Neural cell (in vitro differentiated cells): ENCODE measurements at regions not wholly inside any gene's neighbourhood (a gene's known extent, or its start where the extent isn't known, plus 50 kb on each side); places are given as distances from the start of the nearest gene placed in this dataset.

ENCODE experiments used
- CTCF ChIP-seq: fragments of 450-650 bp; IDR thresholded peaks from 2 replicates; pipeline ENCODE4 v1.5.1; 2014; ENCODE audit warnings: antibody characterized with exemption, mild to moderate bottlenecking, moderate library complexity; ENCODE audit not compliant: poor library complexity, severe bottlenecking
- EP300 ChIP-seq: fragments of 450-650 bp; conservative IDR thresholded peaks from 2 replicates; pipeline ENCODE4 v1.6.1; 2014; ENCODE audit warnings: antibody characterized with exemption, mild to moderate bottlenecking, moderate library complexity; ENCODE audit not compliant: poor library complexity, severe bottlenecking
- EZH2 ChIP-seq: fragments of 200-600, 300-800 bp; shearing (Covaris generic), sonication (generic); IDR thresholded peaks from 2 replicates; pipeline ENCODE4 v1.6.1; 2014; ENCODE audit warnings: antibody characterized with exemption, low read length, borderline replicate concordance, mild to moderate bottlenecking; ENCODE audit not compliant: insufficient read depth, poor library complexity, severe bottlenecking
- POLR2AphosphoS5 ChIP-seq: IDR thresholded peaks from 2 replicates; pipeline ENCODE4 v1.6.1; 2012
- REST ChIP-seq: IDR thresholded peaks from 2 replicates; pipeline ENCODE4 v1.6.1; 2012; ENCODE audit warnings: borderline replicate concordance
- SMC3 ChIP-seq: fragments of 450-650 bp; conservative IDR thresholded peaks from 2 replicates; pipeline ENCODE4 v1.6.1; 2014; ENCODE audit warnings: antibody characterized with exemption, mild to moderate bottlenecking, moderate library complexity; ENCODE audit not compliant: poor library complexity
- TAF1 ChIP-seq: IDR thresholded peaks from 2 replicates; pipeline ENCODE4 v1.6.1; 2012; ENCODE audit warnings: low read depth

- TF ChIP-seq REST (no peak), CTCF (no peak), POLR2AphosphoS5 (no peak), EZH2 (no peak), TAF1 (no peak), SMC3 (no peak), EP300 (no peak)
Observed at GRCh38 chr2:144242311-144242710, 277.6 kb downstream of the ZEB2 start.
